ENCODE measurements at regions not wholly inside any gene's neighbourhood (a gene's known extent, or its start where the extent isn't known, plus 50 kb on each side); places are given as distances from the start of the nearest gene placed in this dataset.

DNA sequence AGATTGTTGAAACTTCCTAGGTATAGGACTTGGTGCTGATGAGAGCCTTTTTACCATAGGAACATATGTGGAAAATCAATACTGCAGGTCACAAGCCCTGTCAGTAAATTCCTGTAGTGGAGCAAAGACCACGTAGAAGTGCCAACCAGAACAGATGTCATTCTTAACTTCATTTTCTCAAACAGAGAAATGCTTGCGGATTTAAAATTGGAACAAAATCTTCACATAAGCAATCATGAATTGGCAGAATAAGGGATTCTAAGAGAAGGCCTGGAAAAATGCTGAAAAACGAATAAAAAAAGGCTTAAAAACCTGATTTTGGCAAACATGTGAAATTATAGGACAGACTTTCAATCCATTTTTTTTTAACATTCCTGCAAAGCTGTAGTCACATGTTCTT is 80.8 kb upstream of the SMIM30 start:
- WGBS = 52% methylated on average over 3 of the region's 3 CpGs
- no peaks in the 10 kb centered on the region for H3K9me3 ChIP-seq
- no peaks in the 10 kb centered on the region for H3K4me1 ChIP-seq
- no peak overlapping the region for H3K27ac ChIP-seq
- TF ChIP-seq POLR2AphosphoS5 (IDR thresholded peaks at IDR 0.05) (no peak), EP300 (IDR thresholded peaks at IDR 0.05) (no peak), CTCF (IDR thresholded peaks at IDR 0.05) (no peak), POLR2A (IDR thresholded peaks at IDR 0.05) (no peak)
- no peak for DNase-seq (ENCODE audit: low spot score in 2 of 2)
- no peak overlapping the region for H3K4me3 ChIP-seq
- no peaks in the 10 kb centered on the region for H3K36me3 ChIP-seq
- no peaks in the 10 kb centered on the region for H3K27me3 ChIP-seq

DNA sequence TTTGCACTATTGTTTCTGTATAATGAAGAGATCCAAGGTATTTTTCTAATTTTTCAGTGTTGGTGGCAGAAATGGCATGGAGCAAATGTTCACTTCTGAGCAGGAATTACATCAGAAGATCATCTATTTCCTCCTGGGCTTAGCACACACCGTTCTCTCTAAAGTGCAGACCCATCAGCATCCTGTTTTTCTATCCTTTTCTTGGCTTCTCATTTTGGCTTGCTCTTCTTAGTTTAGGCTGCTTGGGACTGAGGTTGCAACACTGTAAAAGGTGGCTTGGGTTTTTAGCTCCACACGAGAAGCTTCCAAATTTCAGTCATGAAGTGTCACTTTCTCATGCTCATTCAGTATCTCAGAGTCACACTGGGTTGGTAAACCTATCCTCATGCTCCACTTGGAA is 79.9 kb upstream of the SMIM30 start:
- Histone ChIP-seq H3K4me1 (no peaks in the 10 kb centered on the region), H3K9me3 (no peaks in the 10 kb centered on the region), H3K36me3 (no peaks in the 10 kb centered on the region), H3K27ac (no peak overlapping the region), H3K4me3 (no peak overlapping the region), H3K27me3 (no peaks in the 10 kb centered on the region)
- WGBS = 59% methylated on average over 2 of the region's 2 CpGs
- DNase-seq (ENCODE audit: low spot score in 2 of 2) = no peak
- TF ChIP-seq CTCF (IDR thresholded peaks at IDR 0.05) = no peak
- no peak for TF ChIP-seq EP300 (IDR thresholded peaks at IDR 0.05)
- TF ChIP-seq POLR2A (IDR thresholded peaks at IDR 0.05) = no peak
- TF ChIP-seq POLR2AphosphoS5 (IDR thresholded peaks at IDR 0.05) = no peak

- Histone ChIP-seq H3K9me3 (no peaks in the 10 kb centered on the region), H3K4me1 (no peaks in the 10 kb centered on the region), H3K36me3 (no peaks in the 10 kb centered on the region), H3K27ac (no peak overlapping the region), H3K4me3 (no peak overlapping the region), H3K27me3 (no peaks in the 10 kb centered on the region)
- TF ChIP-seq EP300 (IDR thresholded peaks at IDR 0.05) = no peak
- no peak for TF ChIP-seq POLR2A (IDR thresholded peaks at IDR 0.05)
- TF ChIP-seq CTCF (IDR thresholded peaks at IDR 0.05) = no peak
- TF ChIP-seq POLR2AphosphoS5 (IDR thresholded peaks at IDR 0.05) = no peak
- WGBS = 59% methylated on average over 1 of the region's 1 CpG
- no peak for DNase-seq (ENCODE audit: low spot score in 2 of 2)
These were observed 78.9 kb upstream of the SMIM30 start for GRCh38 chr7:113197274-113197673.

DNA sequence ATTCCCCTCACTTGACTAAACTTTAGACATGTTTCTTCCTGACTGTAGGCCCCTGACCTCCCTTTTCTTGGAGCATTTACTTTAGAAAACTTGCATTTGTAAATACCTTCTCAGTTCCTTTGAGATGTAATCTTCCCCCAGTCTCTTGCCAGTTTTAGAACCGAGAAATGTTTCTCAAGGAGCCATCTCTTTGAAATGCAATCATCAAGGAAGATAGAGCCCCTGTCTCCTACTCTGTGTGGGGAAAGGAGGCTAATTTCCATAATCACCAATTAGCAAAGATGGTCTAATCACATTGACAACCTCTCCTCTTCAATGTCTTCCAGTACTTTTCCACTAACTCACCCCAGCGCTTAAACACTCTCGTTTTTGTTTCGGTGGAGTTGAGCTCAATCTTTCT is 70.0 kb upstream of the SMIM30 start:
- Histone ChIP-seq H3K9me3 (no peaks in the 10 kb centered on the region), H3K4me1 (no peaks in the 10 kb centered on the region), H3K27me3 (no peaks in the 10 kb centered on the region), H3K4me3 (no peak overlapping the region), H3K27ac (no peak overlapping the region), H3K36me3 (no peaks in the 10 kb centered on the region)
- WGBS = 50% methylated on average over 4 of the region's 4 CpGs
- TF ChIP-seq EP300 (IDR thresholded peaks at IDR 0.05) (no peak), POLR2AphosphoS5 (IDR thresholded peaks at IDR 0.05) (no peak), POLR2A (IDR thresholded peaks at IDR 0.05) (no peak), CTCF (IDR thresholded peaks at IDR 0.05) (no peak)
- no peak for DNase-seq (ENCODE audit: low spot score in 2 of 2)

DNA sequence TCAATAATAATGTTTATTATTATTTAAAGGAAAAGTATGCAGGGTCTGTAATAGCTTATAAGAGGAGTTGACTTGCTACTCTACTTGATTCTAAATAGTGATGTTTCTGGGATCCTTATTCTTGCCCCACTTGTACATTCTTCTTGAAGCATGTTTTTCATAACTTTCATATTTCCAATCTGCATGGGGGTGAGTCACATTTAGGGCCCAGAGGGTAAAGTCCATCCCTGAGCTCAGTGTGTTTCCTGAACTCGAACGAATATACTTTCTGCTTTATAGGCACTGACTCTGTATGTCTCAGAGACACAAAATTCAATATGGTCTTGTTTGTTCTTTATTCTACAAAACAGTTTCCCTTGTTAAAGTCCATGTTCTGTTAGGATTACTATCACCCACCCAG is 61.0 kb upstream of the SMIM30 start:
- WGBS = 84% methylated on average over 2 of the region's 2 CpGs
- no peak overlapping the region for H3K27ac ChIP-seq
- no peaks in the 10 kb centered on the region for H3K4me1 ChIP-seq
- no peak overlapping the region for H3K4me3 ChIP-seq
- TF ChIP-seq POLR2A (IDR thresholded peaks at IDR 0.05) (no peak), CTCF (IDR thresholded peaks at IDR 0.05) (no peak), EP300 (IDR thresholded peaks at IDR 0.05) (no peak), POLR2AphosphoS5 (IDR thresholded peaks at IDR 0.05) (no peak)
- H3K9me3 ChIP-seq = no peaks in the 10 kb centered on the region
- no peaks in the 10 kb centered on the region for H3K27me3 ChIP-seq
- DNase-seq (ENCODE audit: low spot score in 2 of 2) = no peak
- no peaks in the 10 kb centered on the region for H3K36me3 ChIP-seq

Measured in suprapubic skin (tissue), 4 donors.